Body of pancreas (tissue), 4 donors: ENCODE measurements at regions not wholly inside any gene's neighbourhood (a gene's known extent, or its start where the extent isn't known, plus 50 kb on each side); places are given as distances from the start of the nearest gene placed in this dataset.

Source experiments
- ATAC-seq: fragments of 150-250 bp; one replicate; pipeline ENCODE4 v1.9.1; 2016
- DNase-seq, 4 donors: peaks; one replicate each; pipeline ENCODE4 v3.0.0-alpha.2; 2019
- H3K27ac ChIP-seq, 4 donors: fragments of 200-600 bp; sonication (generic); 1 replicate in 3 of 4; 2 replicates in 1 of 4; pipeline versions ENCODE4 v1.5.1 to v1.6.1; 2016 to 2019; ENCODE audit warnings: mild to moderate bottlenecking in 1 of 4, mixed read lengths in 1 of 4, moderate library complexity in 1 of 4
- H3K27me3 ChIP-seq, 2 donors: fragments of 200-600 bp; sonication (generic); one replicate each; pipeline ENCODE4 v1.6.0; 2016; ENCODE audit warnings: mild to moderate bottlenecking in 1 of 2
- H3K36me3 ChIP-seq, 2 donors: fragments of 200-600 bp; sonication (generic); replicated peaks in 1 of 2; 2 replicates each; pipeline ENCODE4 v1.5.1; 2016; ENCODE audit warnings: low read depth in 2 of 2; ENCODE audit not compliant: insufficient read depth in 1 of 2
- H3K4me1 ChIP-seq: fragments of 200-600 bp; sonication (generic); one replicate; pipeline ENCODE4 v1.6.0; 2016
- H3K4me3 ChIP-seq, 2 donors: fragments of 200-600 bp; sonication (generic); 1 replicate in 1 of 2; 2 replicates in 1 of 2; pipeline ENCODE4 v1.5.1; 2016 to 2019
- H3K9me3 ChIP-seq, 3 donors: fragments of 200-600 bp; sonication (generic); 1 replicate in 2 of 3; 2 replicates in 1 of 3; pipeline ENCODE4 v1.5.1; 2016
- CTCF ChIP-seq, 7 experiments: fragments of 450-650 bp in 4 of 7; fragments of 200-600 bp in 3 of 7; sonication (generic) in 3 of 7; IDR thresholded peaks; one replicate each; pipeline ENCODE4 v1.5.1; 2016 to 2019; ENCODE audit warnings: antibody characterized with exemption in 7 of 7
- POLR2A ChIP-seq, 3 donors: fragments of 450-650 bp; IDR thresholded peaks; one replicate each; pipeline ENCODE4 v1.6.1; 2016; ENCODE audit warnings: antibody characterized with exemption in 3 of 3, mild to moderate bottlenecking in 2 of 3
- WGBS, 2 donors: methylation state at CpG; one replicate each; pipeline ENCODE4 v1.1.5; 2017; 5-methylcytosine and 5-hydroxymethylcytosine counted together
- intact Hi-C: fragments of 100-400 bp; cut with DNase I; formaldehyde crosslinking; loops from one replicate; pipeline ENCODE4 v1.15.1; 2023

- ATAC-seq (no peak), DNase-seq (no peak)
- H3K27ac ChIP-seq = no peak overlapping the region
- no peaks in the 10 kb centered on the region for H3K9me3 ChIP-seq
- H3K27me3 ChIP-seq = no peaks in the 10 kb centered on the region
- no peak overlapping the region for H3K4me3 ChIP-seq
- no peak for TF ChIP-seq CTCF (IDR thresholded peaks at IDR 0.05)
- TF ChIP-seq POLR2A (IDR thresholded peaks at IDR 0.05) = no peak
- WGBS, 2 donors = 70 to 72% methylated on average over 9 of the region's 9 CpGs
- peaks cover 22% of the 10 kb centered on the region for H3K4me1 ChIP-seq
- no peaks in the 10 kb centered on the region for H3K36me3 ChIP-seq
- intact Hi-C loops = loop anchor here (10.0 kb wide), 1 partner anchor 481 kb away; no protein-coding TSS in a partner anchor
Measured at GRCh38 chr2:120593921-120594686, 141.6 kb upstream of the GLI2 start.

GRCh38 chr2:120594856-120595685, 140.6 kb upstream of the GLI2 start:
- no peak overlapping the region for H3K4me3 ChIP-seq

DNA sequence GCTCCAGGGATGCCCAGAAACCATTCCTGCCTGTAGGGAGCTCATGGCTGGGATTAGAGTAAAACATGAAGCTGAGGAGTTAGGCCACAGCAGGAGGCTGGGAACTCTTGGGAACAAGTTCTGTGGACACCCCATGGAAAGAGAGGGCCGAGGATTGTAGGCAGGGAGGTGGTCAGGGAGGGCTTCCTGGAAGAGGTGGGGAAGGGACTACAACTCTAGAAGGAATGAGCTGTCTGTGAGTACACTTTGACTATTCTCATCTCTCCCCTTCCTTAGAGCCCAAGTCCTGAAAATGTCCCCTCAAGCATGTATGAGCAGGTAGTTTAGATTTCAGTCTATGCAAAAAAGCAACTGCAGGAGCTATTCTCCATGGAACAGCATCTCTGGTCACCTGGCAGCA, 139.9 kb upstream of the GLI2 start:
- 75 to 89% methylated on average over 1 of the region's 1 CpG for WGBS, 2 donors
- intact Hi-C loops = loop anchor here (10.0 kb wide), 1 partner anchor 479 kb away; no protein-coding TSS in a partner anchor
- H3K4me1 ChIP-seq = peaks cover 22% of the 10 kb centered on the region

More at GRCh38 chr2:120594856-120595685, 140.6 kb upstream of the GLI2 start:
- WGBS, 2 donors = 76 to 77% methylated on average over 7 to 8 of the region's 8 CpGs
- no peak overlapping the region for H3K27ac ChIP-seq
- ATAC-seq = no peak
- H3K9me3 ChIP-seq = no peaks in the 10 kb centered on the region
- DNase-seq = no peak
- H3K27me3 ChIP-seq = no peaks in the 10 kb centered on the region
- TF ChIP-seq CTCF (IDR thresholded peaks at IDR 0.05) (no peak), POLR2A (IDR thresholded peaks at IDR 0.05) (no peak)
- H3K4me1 ChIP-seq = peaks cover 22% of the 10 kb centered on the region
- intact Hi-C loops = loop anchor here (10.0 kb wide), 1 partner anchor 480 kb away; no protein-coding TSS in a partner anchor
- H3K36me3 ChIP-seq = no peaks in the 10 kb centered on the region

DNA sequence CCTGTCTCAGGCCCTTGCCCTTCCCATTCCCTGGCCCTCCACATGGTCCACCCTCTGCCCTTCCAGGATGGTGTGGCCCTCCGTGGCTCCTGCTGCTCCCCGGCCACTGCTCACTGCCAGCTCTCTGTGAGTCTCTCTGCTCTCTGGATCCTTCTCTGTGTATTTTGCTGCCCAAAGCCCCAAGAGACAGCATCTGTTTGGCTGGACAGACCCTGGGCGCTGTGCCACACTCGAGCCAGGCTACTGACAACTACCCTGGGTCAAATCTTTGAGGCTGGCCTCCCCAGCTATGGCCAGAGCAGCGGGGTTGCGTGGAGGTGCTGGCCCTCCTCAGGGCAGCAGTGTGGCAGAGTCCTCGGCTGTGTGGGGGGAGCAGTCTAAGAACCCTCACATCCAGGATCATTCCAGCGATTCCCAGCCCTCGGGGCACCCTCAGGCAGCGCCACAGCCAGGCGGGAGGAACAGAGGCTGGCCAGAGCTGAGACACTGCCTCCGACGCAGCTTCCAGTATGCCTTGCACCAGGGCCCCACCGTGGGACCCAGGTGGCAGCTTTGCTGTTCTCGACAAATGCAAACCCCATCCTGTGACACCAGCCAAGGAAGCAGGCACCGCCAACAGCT, 139.4 kb upstream of the GLI2 start:
- DNase-seq = no peak
- no peak for ATAC-seq

More for the DNA sequence above, 139.9 kb upstream of the GLI2 start:
- ATAC-seq (no peak), DNase-seq (no peak)
- no peak for TF ChIP-seq POLR2A (IDR thresholded peaks at IDR 0.05)
- no peaks in the 10 kb centered on the region for H3K27me3 ChIP-seq
- no peaks in the 10 kb centered on the region for H3K9me3 ChIP-seq
- no peak overlapping the region for H3K27ac ChIP-seq
- no peaks in the 10 kb centered on the region for H3K36me3 ChIP-seq
- no peak overlapping the region for H3K4me3 ChIP-seq

More for the DNA sequence above, 139.4 kb upstream of the GLI2 start:
- Histone ChIP-seq H3K36me3 (no peaks in the 10 kb centered on the region), H3K9me3 (no peaks in the 10 kb centered on the region), H3K4me3 (no peak overlapping the region), H3K27ac (peak overlapping the region in 3 of 4 donors; percentile 18 to 43 (median 34)), H3K27me3 (no peaks in the 10 kb centered on the region), H3K4me1 (peaks cover 22% of the 10 kb centered on the region)
- WGBS, 2 donors = 64 to 75% methylated on average over 8 to 16 of the region's 16 CpGs
- intact Hi-C loops = loop anchor here (10.0 kb wide), 1 partner anchor 478 kb away; no protein-coding TSS in a partner anchor
- no peak for TF ChIP-seq CTCF (IDR thresholded peaks at IDR 0.05)
- TF ChIP-seq POLR2A (IDR thresholded peaks at IDR 0.05) = no peak
